ENCODE measurements at regions not wholly inside any gene's neighbourhood (a gene's known extent, or its start where the extent isn't known, plus 50 kb on each side); places are given as distances from the start of the nearest gene placed in this dataset.

GRCh38 chr4:35399912-35400311 lies 844.4 kb downstream of the ARAP2 start:
- H3K27ac ChIP-seq: no peak overlapping the region
- no peak for TF ChIP-seq CTCF (IDR thresholded peaks at IDR 0.05)
- TF ChIP-seq ZFX (IDR thresholded peaks at IDR 0.05; ENCODE audit: borderline replicate concordance): no peak

- TF ChIP-seq ZFX (IDR thresholded peaks at IDR 0.05; ENCODE audit: borderline replicate concordance): no peak
- no peak for TF ChIP-seq CTCF (IDR thresholded peaks at IDR 0.05)
- H3K27ac ChIP-seq: no peak overlapping the region
Observed at GRCh38 chr4:35423104-35423503, 821.2 kb downstream of the ARAP2 start.

GRCh38 chr4:35447474-35447873 lies 796.8 kb downstream of the ARAP2 start:
- H3K27ac ChIP-seq: no peak overlapping the region
- TF ChIP-seq ZFX (IDR thresholded peaks at IDR 0.05; ENCODE audit: borderline replicate concordance) (no peak), CTCF (IDR thresholded peaks at IDR 0.05) (no peak)

- no peak overlapping the region for H3K27ac ChIP-seq
- TF ChIP-seq ZFX (IDR thresholded peaks at IDR 0.05; ENCODE audit: borderline replicate concordance) (no peak), CTCF (IDR thresholded peaks at IDR 0.05) (no peak)
Observed at GRCh38 chr4:35459045-35459444, 785.3 kb downstream of the ARAP2 start.

- H3K27ac ChIP-seq: no peak overlapping the region
- TF ChIP-seq CTCF (IDR thresholded peaks at IDR 0.05) (peak; percentile 40), ZFX (IDR thresholded peaks at IDR 0.05; ENCODE audit: borderline replicate concordance) (no peak)
Observed at GRCh38 chr4:35461931-35462659, 782.2 kb downstream of the ARAP2 start.

- TF ChIP-seq ZFX (IDR thresholded peaks at IDR 0.05; ENCODE audit: borderline replicate concordance) (no peak), CTCF (IDR thresholded peaks at IDR 0.05) (no peak)
- H3K27ac ChIP-seq: no peak overlapping the region
Observed at GRCh38 chr4:35463251-35463952, 780.9 kb downstream of the ARAP2 start.

- no peak for TF ChIP-seq CTCF (IDR thresholded peaks at IDR 0.05)
- no peak for TF ChIP-seq ZFX (IDR thresholded peaks at IDR 0.05; ENCODE audit: borderline replicate concordance)
- no peak overlapping the region for H3K27ac ChIP-seq
Observed at GRCh38 chr4:35464964-35465528, 779.3 kb downstream of the ARAP2 start.

Data from 22Rv1 (cell line).